ENCODE measurements at regions not wholly inside any gene's neighbourhood (a gene's known extent, or its start where the extent isn't known, plus 50 kb on each side); places are given as distances from the start of the nearest gene placed in this dataset.

- TF ChIP-seq, protein P1, sequence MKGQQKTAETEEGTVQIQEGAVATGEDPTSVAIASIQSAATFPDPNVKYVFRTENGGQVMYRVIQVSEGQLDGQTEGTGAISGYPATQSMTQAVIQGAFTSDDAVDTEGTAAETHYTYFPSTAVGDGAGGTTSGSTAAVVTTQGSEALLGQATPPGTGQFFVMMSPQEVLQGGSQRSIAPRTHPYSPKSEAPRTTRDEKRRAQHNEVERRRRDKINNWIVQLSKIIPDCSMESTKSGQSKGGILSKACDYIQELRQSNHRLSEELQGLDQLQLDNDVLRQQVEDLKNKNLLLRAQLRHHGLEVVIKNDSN (IDR thresholded peaks at IDR 0.05; ENCODE audit: borderline replicate concordance, extremely low read length, insufficient read depth, low read depth, low read length), result no peak
- TF ChIP-seq MYB (IDR thresholded peaks at IDR 0.05; ENCODE audit: borderline replicate concordance, low read depth, low read length) (no peak), RCOR1 (conservative IDR thresholded peaks at IDR 0.05; ENCODE audit: low read depth, low read length) (no peak), ZNF217 (IDR thresholded peaks at IDR 0.05) (no peak), BMI1 (IDR thresholded peaks at IDR 0.05; ENCODE audit: borderline replicate concordance) (no peak), ZNF384 (IDR thresholded peaks at IDR 0.05; ENCODE audit: borderline replicate concordance, low read depth, low read length) (no peak), RELB (IDR thresholded peaks at IDR 0.05; ENCODE audit: low read depth) (0 out of 2 replicates have a peak, but pooled peaks have one; percentile 25), STAT3 (IDR thresholded peaks at IDR 0.05; ENCODE audit: low read depth, low read length) (no peak), PRDM15 (CRISPR knock-in tag; IDR thresholded peaks at IDR 0.05) (no peak), RFX5 (IDR thresholded peaks at IDR 0.05; ENCODE audit: low read depth, low read length) (no peak), PKNOX1 (IDR thresholded peaks at IDR 0.05) (peak; percentile 54), E2F8 (IDR thresholded peaks at IDR 0.05; ENCODE audit: low read depth, partially characterized antibody) (no peak), BACH1 (IDR thresholded peaks at IDR 0.05; ENCODE audit: borderline replicate concordance) (peak; percentile 54; the same call in 1 of the 2 replicates), SRF (IDR thresholded peaks at IDR 0.05; ENCODE audit: low read depth in 2 of 2, low read length in 2 of 2) (no peak), RAD21 (IDR thresholded peaks at IDR 0.05; ENCODE audit: insufficient read depth, low read depth, low read length) (no peak), GABPA (IDR thresholded peaks at IDR 0.05; ENCODE audit: low read depth) (no peak), ASH2L (IDR thresholded peaks at IDR 0.05; ENCODE audit: borderline replicate concordance, low read depth) (no peak), PML (IDR thresholded peaks at IDR 0.05; ENCODE audit: low read length) (no peak), MYC (IDR thresholded peaks at IDR 0.05; ENCODE audit: insufficient read depth, insufficient read length, insufficient replicate concordance, low read length, severe bottlenecking) (no peak)
- TF ChIP-seq, protein P2, sequence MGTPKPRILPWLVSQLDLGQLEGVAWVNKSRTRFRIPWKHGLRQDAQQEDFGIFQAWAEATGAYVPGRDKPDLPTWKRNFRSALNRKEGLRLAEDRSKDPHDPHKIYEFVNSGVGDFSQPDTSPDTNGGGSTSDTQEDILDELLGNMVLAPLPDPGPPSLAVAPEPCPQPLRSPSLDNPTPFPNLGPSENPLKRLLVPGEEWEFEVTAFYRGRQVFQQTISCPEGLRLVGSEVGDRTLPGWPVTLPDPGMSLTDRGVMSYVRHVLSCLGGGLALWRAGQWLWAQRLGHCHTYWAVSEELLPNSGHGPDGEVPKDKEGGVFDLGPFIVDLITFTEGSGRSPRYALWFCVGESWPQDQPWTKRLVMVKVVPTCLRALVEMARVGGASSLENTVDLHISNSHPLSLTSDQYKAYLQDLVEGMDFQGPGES (IDR thresholded peaks at IDR 0.05), result no peak
Observed at GRCh38 chr2:166792808-166793207, 95.5 kb upstream of the XIRP2 start (continued).
